NCI-H2029 (cell line): ENCODE measurements at regions not wholly inside any gene's neighbourhood (a gene's known extent, or its start where the extent isn't known, plus 50 kb on each side); places are given as distances from the start of the nearest gene placed in this dataset.
"Not testable (repeated sequence)": the region's sequence is repeated elsewhere in the genome, so short reads cannot be mapped to it uniquely, and the experiment has no call there.

Source experiments
- DNase-seq: peaks from one replicate; lab custom pipeline; 2025; lab: John Stamatoyannopoulos, UW

GRCh38 chr3:16076564-16076963, 97.9 kb upstream of the GALNT15 start:
- DNase-seq = no peak

GRCh38 chr3:16077146-16077545, 97.3 kb upstream of the GALNT15 start:
- DNase-seq = not testable (repeated sequence)

GRCh38 chr3:16077681-16078080, 96.8 kb upstream of the GALNT15 start:
- DNase-seq = not testable (repeated sequence)

- peak; percentile 84 for DNase-seq
Measured at GRCh38 chr3:16079519-16079918, 95.0 kb upstream of the GALNT15 start.

- no peak for DNase-seq
Measured at GRCh38 chr3:16081661-16082060, 92.8 kb upstream of the GALNT15 start.

GRCh38 chr3:16084887-16085286, 89.6 kb upstream of the GALNT15 start:
- no peak for DNase-seq

- DNase-seq = no peak
Measured at GRCh38 chr3:16085410-16085809, 89.1 kb upstream of the GALNT15 start.

GRCh38 chr3:16085884-16086608, 88.4 kb upstream of the GALNT15 start:
- peak; percentile 22 for DNase-seq

GRCh38 chr3:16086690-16087089, 87.8 kb upstream of the GALNT15 start:
- no peak for DNase-seq

GRCh38 chr3:16088496-16088895, 86.0 kb upstream of the GALNT15 start:
- no peak for DNase-seq

- no peak for DNase-seq
Measured at GRCh38 chr3:16089521-16089920, 85.0 kb upstream of the GALNT15 start.

GRCh38 chr3:16090024-16090423, 84.5 kb upstream of the GALNT15 start:
- no peak for DNase-seq

- DNase-seq = no peak
Measured at GRCh38 chr3:16090706-16091105, 83.8 kb upstream of the GALNT15 start.

- no peak for DNase-seq
Measured at GRCh38 chr3:16092923-16093322, 81.6 kb upstream of the GALNT15 start.

- DNase-seq = no peak
Measured at GRCh38 chr3:16101295-16102186, 72.9 kb upstream of the GALNT15 start.

- DNase-seq = no peak
Measured at GRCh38 chr3:16102187-16102561, 72.3 kb upstream of the GALNT15 start.

GRCh38 chr3:16102905-16103364, 71.5 kb upstream of the GALNT15 start:
- no peak for DNase-seq

GRCh38 chr3:16103472-16103871, 71.0 kb upstream of the GALNT15 start:
- no peak for DNase-seq

GRCh38 chr3:16104156-16104555, 70.3 kb upstream of the GALNT15 start:
- no peak for DNase-seq

- DNase-seq = no peak
Measured at GRCh38 chr3:16106050-16106449, 68.4 kb upstream of the GALNT15 start.

- no peak for DNase-seq
Measured at GRCh38 chr3:16108424-16108823, 66.1 kb upstream of the GALNT15 start.

- DNase-seq = no peak
Measured at GRCh38 chr3:16109929-16110328, 64.6 kb upstream of the GALNT15 start.

- no peak for DNase-seq
Measured at GRCh38 chr3:16112910-16113504, 61.5 kb upstream of the GALNT15 start.
